NB4 (cell line): ENCODE measurements at regions not wholly inside any gene's neighbourhood (a gene's known extent, or its start where the extent isn't known, plus 50 kb on each side); places are given as distances from the start of the nearest gene placed in this dataset.

Source experiments
- CTCF ChIP-seq: IDR thresholded peaks from one replicate; pipeline ENCODE4 v1.5.1; 2012; ENCODE audit warnings: low read depth, low read length
- MAX ChIP-seq: IDR thresholded peaks from 2 replicates; pipeline ENCODE4 v1.6.1; 2011; ENCODE audit warnings: low read depth, low read length
- MYC ChIP-seq: IDR thresholded peaks from 2 replicates; pipeline ENCODE4 v1.6.1; 2011; ENCODE audit warnings: low read depth, low read length
- POLR2A ChIP-seq: IDR thresholded peaks from 2 replicates; pipeline ENCODE4 v1.6.1; 2011; ENCODE audit warnings: mild to moderate bottlenecking; ENCODE audit not compliant: insufficient read length; ENCODE audit errors: extremely low read depth

- no peak for TF ChIP-seq POLR2A
- no peak for TF ChIP-seq MAX
- no peak for TF ChIP-seq CTCF
- no peak for TF ChIP-seq MYC
Observed at GRCh38 chr6:144617708-144618107, 332.6 kb downstream of the UTRN start.
